Hepatocyte (in vitro differentiated cells): ENCODE measurements at regions not wholly inside any gene's neighbourhood (a gene's known extent, or its start where the extent isn't known, plus 50 kb on each side); places are given as distances from the start of the nearest gene placed in this dataset.

Experiments
- DNase-seq: peaks from one replicate; pipeline ENCODE4 v3.0.0-alpha.2; 2016; ENCODE audit warnings: low spot score
- H2AFZ ChIP-seq: fragments of 200-600 bp; sonication (generic); 2 replicates; pipeline ENCODE4 v1.6.0; 2016; ENCODE audit warnings: antibody characterized with exemption, mild to moderate bottlenecking
- H3K27ac ChIP-seq: fragments of 200-600 bp; sonication (generic); 2 replicates; pipeline ENCODE4 v1.5.1; 2016; ENCODE audit warnings: mild to moderate bottlenecking
- H3K27me3 ChIP-seq: fragments of 200-600 bp; sonication (generic); 2 replicates; pipeline ENCODE4 v1.6.1; 2016
- H3K36me3 ChIP-seq: fragments of 200-600 bp; sonication (generic); replicated peaks from 2 replicates; pipeline ENCODE4 v1.5.1; 2016; ENCODE audit warnings: low read depth; ENCODE audit not compliant: insufficient read depth
- H3K4me1 ChIP-seq: fragments of 200-600 bp; sonication (generic); 2 replicates; pipeline ENCODE4 v1.5.1; 2016; ENCODE audit warnings: mild to moderate bottlenecking, moderate library complexity; ENCODE audit not compliant: insufficient read depth
- H3K4me2 ChIP-seq: fragments of 200-600 bp; sonication (generic); 2 replicates; pipeline ENCODE4 v1.6.0; 2016
- H3K4me3 ChIP-seq: fragments of 200-600 bp; sonication (generic); 2 replicates; pipeline ENCODE4 v1.5.1; 2016; ENCODE audit warnings: mild to moderate bottlenecking
- H3K79me2 ChIP-seq: fragments of 200-600 bp; sonication (generic); 2 replicates; pipeline ENCODE4 v1.6.0; 2017; ENCODE audit warnings: mild to moderate bottlenecking
- H3K9me2 ChIP-seq: fragments of 200-600 bp; sonication (generic); replicated peaks from 2 replicates; pipeline ENCODE4 v1.6.0; 2017; ENCODE audit warnings: mild to moderate bottlenecking; ENCODE audit not compliant: insufficient read depth
- H3K9me3 ChIP-seq: fragments of 200-600 bp; sonication (generic); 2 replicates; pipeline ENCODE4 v1.5.1; 2016; ENCODE audit warnings: low read depth, mild to moderate bottlenecking
- H4K20me1 ChIP-seq: fragments of 200-600 bp; sonication (generic); 2 replicates; pipeline ENCODE4 v1.6.0; 2016; ENCODE audit warnings: mild to moderate bottlenecking; ENCODE audit not compliant: insufficient read depth, poor library complexity, severe bottlenecking
- CTCF ChIP-seq: fragments of 200-600 bp; sonication (generic); IDR thresholded peaks from 2 replicates; pipeline ENCODE4 v1.5.1; 2016; ENCODE audit warnings: antibody characterized with exemption, mild to moderate bottlenecking; ENCODE audit not compliant: poor library complexity
- EZH2 ChIP-seq: fragments of 200-600 bp; sonication (generic); IDR thresholded peaks from 2 replicates; pipeline ENCODE4 v1.6.1; 2016; ENCODE audit warnings: antibody characterized with exemption, mild to moderate bottlenecking, borderline replicate concordance
- EZH2phosphoT487 ChIP-seq: fragments of 200-600 bp; sonication (generic); IDR thresholded peaks from one replicate; pipeline ENCODE4 v1.6.1; 2018; ENCODE audit warnings: antibody characterized with exemption, mild to moderate bottlenecking, low read depth, moderate library complexity; ENCODE audit not compliant: unreplicated experiment, severe bottlenecking
- WGBS: methylation state at CpG from one replicate; pipeline ENCODE4 v1.1.6; 2016; ENCODE audit warnings: low lambda C conversion rate; ENCODE audit errors: missing lambda C conversion rate; 5-methylcytosine and 5-hydroxymethylcytosine counted together

- Histone ChIP-seq H3K9me2 (no peaks in the 10 kb centered on the region), H3K27me3 (no peaks in the 10 kb centered on the region), H3K4me1 (no peaks in the 10 kb centered on the region), H2AFZ (no peak overlapping the region), H3K27ac (no peak overlapping the region), H3K36me3 (no peaks in the 10 kb centered on the region), H3K4me3 (no peak overlapping the region), H3K79me2 (no peaks in the 10 kb centered on the region), H4K20me1 (no peaks in the 10 kb centered on the region), H3K9me3 (no peaks in the 10 kb centered on the region), H3K4me2 (no peak overlapping the region)
- 84% methylated on average over 10 of the region's 10 CpGs for whole genome bisulfite sequencing
- TF ChIP-seq EZH2phosphoT487 (no peak), EZH2 (no peak), CTCF (no peak)
- DNase-seq = no peak
Measured at GRCh38 chr7:69108097-69108496, 490.2 kb upstream of the AUTS2 start.

GRCh38 chr7:69109246-69109645, 489.0 kb upstream of the AUTS2 start:
- TF ChIP-seq CTCF (no peak), EZH2phosphoT487 (no peak), EZH2 (no peak)
- Histone ChIP-seq H2AFZ (no peak overlapping the region), H3K4me2 (no peak overlapping the region), H3K4me3 (no peak overlapping the region), H3K4me1 (no peaks in the 10 kb centered on the region), H3K27ac (no peak overlapping the region), H3K27me3 (no peaks in the 10 kb centered on the region), H3K9me3 (no peaks in the 10 kb centered on the region), H4K20me1 (no peaks in the 10 kb centered on the region), H3K79me2 (no peaks in the 10 kb centered on the region), H3K9me2 (no peaks in the 10 kb centered on the region), H3K36me3 (no peaks in the 10 kb centered on the region)
- WGBS = 47% methylated on average over 3 of the region's 3 CpGs
- DNase-seq = no peak

- no peaks in the 10 kb centered on the region for H3K36me3 ChIP-seq
- H3K27ac ChIP-seq = no peak overlapping the region
- no peaks in the 10 kb centered on the region for H3K4me1 ChIP-seq
- H3K4me2 ChIP-seq = no peak overlapping the region
- no peaks in the 10 kb centered on the region for H3K9me3 ChIP-seq
- H3K4me3 ChIP-seq = no peak overlapping the region
- WGBS = 87% methylated on average over 7 of the region's 7 CpGs
- no peak for TF ChIP-seq CTCF
- TF ChIP-seq EZH2 = no peak
- TF ChIP-seq EZH2phosphoT487 = no peak
- H2AFZ ChIP-seq = no peak overlapping the region
- H3K27me3 ChIP-seq = no peaks in the 10 kb centered on the region
- DNase-seq = no peak
- no peaks in the 10 kb centered on the region for H3K9me2 ChIP-seq
- H3K79me2 ChIP-seq = no peaks in the 10 kb centered on the region
- H4K20me1 ChIP-seq = no peaks in the 10 kb centered on the region
Measured at GRCh38 chr7:69109879-69110278, 488.4 kb upstream of the AUTS2 start.
